ENCODE measurements at regions not wholly inside any gene's neighbourhood (a gene's known extent, or its start where the extent isn't known, plus 50 kb on each side); places are given as distances from the start of the nearest gene placed in this dataset.

GRCh38 chr1:240004086-240004749 is 87.5 kb upstream of the FMN2 start:
- DNase-seq: peak; percentile 67
- CTCF ChIA-PET: interaction anchor here (0.5 to 1.3 kb wide), 5 partner anchors 10 to 453 kb away, joined by 3 to 8 read pairs (median 5); no protein-coding TSS in a partner anchor

GRCh38 chr1:240005997-240006650 is 85.6 kb upstream of the FMN2 start:
- Histone ChIP-seq H3K9me3 (ENCODE audit: low read length) (no peaks in the 10 kb centered on the region), H3K27ac (ENCODE audit: low read length) (no peak overlapping the region), H3K4me2 (ENCODE audit: low read length) (no peak overlapping the region), H3K79me2 (ENCODE audit: low read length) (no peaks in the 10 kb centered on the region), H3K9ac (ENCODE audit: low read length) (no peak overlapping the region), H3K36me3 (ENCODE audit: low read depth, low read length) (no peaks in the 10 kb centered on the region), H3K27me3 (ENCODE audit: low read length) (no peaks in the 10 kb centered on the region), H3F3A (ENCODE audit: low read length, unreplicated experiment) (peaks cover 2% of the 10 kb centered on the region), H3K4me3 (ENCODE audit: low read length) (no peak overlapping the region), H3K9me2 (replicated peaks; ENCODE audit: low read length) (no peaks in the 10 kb centered on the region), H4K20me1 (ENCODE audit: low read length) (no peaks in the 10 kb centered on the region), H2AFZ (ENCODE audit: low read length) (no peak overlapping the region), H3K4me1 (ENCODE audit: insufficient read depth, low read length) (peaks cover 9% of the 10 kb centered on the region)
- intact Hi-C loops (cut with micrococcal nuclease): no loop called here
- CTCF ChIA-PET: interaction anchor here (0.6 to 1.3 kb wide), 13 partner anchors 8 to 747 kb away, joined by 3 to 24 read pairs (median 4); no protein-coding TSS in a partner anchor
- ATAC-seq (no peak), DNase-seq (no peak)
- BruUV-seq (replicated peaks): no TSS peak
- TF ChIP-seq EZH2phosphoT487 (IDR thresholded peaks at IDR 0.05; ENCODE audit: borderline replicate concordance, low read length): no peak
- no peak for TF ChIP-seq EZH2 (IDR thresholded peaks at IDR 0.05; ENCODE audit: low read length, unreplicated experiment)
- no peak for TF ChIP-seq CTCF (conservative IDR thresholded peaks at IDR 0.05; ENCODE audit: low read depth, low read length)
- POLR2A ChIA-PET (ENCODE audit: unreplicated experiment): no interaction called here

More at GRCh38 chr1:240004086-240004749, 87.5 kb upstream of the FMN2 start:
- ATAC-seq: no peak
- no TSS peak for BruUV-seq (replicated peaks)
- Histone ChIP-seq H3K36me3 (ENCODE audit: low read depth, low read length) (no peaks in the 10 kb centered on the region), H3F3A (ENCODE audit: low read length, unreplicated experiment) (peaks cover 6% of the 10 kb centered on the region), H2AFZ (ENCODE audit: low read length) (0 out of 2 replicates have a peak overlapping the region, but pooled peaks have one; percentile 36), H3K4me1 (ENCODE audit: insufficient read depth, low read length) (peaks cover 28% of the 10 kb centered on the region), H3K9me3 (ENCODE audit: low read length) (no peaks in the 10 kb centered on the region), H3K4me3 (ENCODE audit: low read length) (no peak overlapping the region), H3K79me2 (ENCODE audit: low read length) (no peaks in the 10 kb centered on the region), H3K27ac (ENCODE audit: low read length) (no peak overlapping the region), H3K9ac (ENCODE audit: low read length) (no peak overlapping the region), H3K9me2 (replicated peaks; ENCODE audit: low read length) (no peaks in the 10 kb centered on the region), H4K20me1 (ENCODE audit: low read length) (no peaks in the 10 kb centered on the region), H3K4me2 (ENCODE audit: low read length) (peak overlapping the region; percentile 32), H3K27me3 (ENCODE audit: low read length) (no peaks in the 10 kb centered on the region)
- intact Hi-C loops (cut with micrococcal nuclease): loop anchor here (1.0 kb wide), 1 partner anchor 53 kb away; no protein-coding TSS in a partner anchor
- POLR2A ChIA-PET (ENCODE audit: unreplicated experiment): no interaction called here
- no peak for TF ChIP-seq EZH2 (IDR thresholded peaks at IDR 0.05; ENCODE audit: low read length, unreplicated experiment)
- TF ChIP-seq CTCF (conservative IDR thresholded peaks at IDR 0.05; ENCODE audit: low read depth, low read length): peak; percentile 90

GRCh38 chr1:240008298-240008697 is 83.4 kb upstream of the FMN2 start:
- BruUV-seq (replicated peaks): no TSS peak
- no peak overlapping the region for H3K27ac ChIP-seq (ENCODE audit: low read length)
- POLR2A ChIA-PET (ENCODE audit: unreplicated experiment): no interaction called here

More at GRCh38 chr1:240008298-240008697, 83.4 kb upstream of the FMN2 start:
- Histone ChIP-seq H3K9me3 (ENCODE audit: low read length) (no peaks in the 10 kb centered on the region), H3K9ac (ENCODE audit: low read length) (no peak overlapping the region), H3K27me3 (ENCODE audit: low read length) (no peaks in the 10 kb centered on the region), H4K20me1 (ENCODE audit: low read length) (no peaks in the 10 kb centered on the region), H3K4me2 (ENCODE audit: low read length) (no peak overlapping the region), H3K4me1 (ENCODE audit: insufficient read depth, low read length) (no peaks in the 10 kb centered on the region), H2AFZ (ENCODE audit: low read length) (no peak overlapping the region), H3F3A (ENCODE audit: low read length, unreplicated experiment) (no peaks in the 10 kb centered on the region), H3K79me2 (ENCODE audit: low read length) (no peaks in the 10 kb centered on the region), H3K4me3 (ENCODE audit: low read length) (no peak overlapping the region), H3K9me2 (replicated peaks; ENCODE audit: low read length) (no peaks in the 10 kb centered on the region), H3K36me3 (ENCODE audit: low read depth, low read length) (no peaks in the 10 kb centered on the region)
- TF ChIP-seq EZH2 (IDR thresholded peaks at IDR 0.05; ENCODE audit: low read length, unreplicated experiment): no peak
- no peak for TF ChIP-seq CTCF (conservative IDR thresholded peaks at IDR 0.05; ENCODE audit: low read depth, low read length)
- no peak for TF ChIP-seq EZH2phosphoT487 (IDR thresholded peaks at IDR 0.05; ENCODE audit: borderline replicate concordance, low read length)
- no peak for ATAC-seq
- no peak for DNase-seq
- intact Hi-C loops (cut with micrococcal nuclease): no loop called here
- CTCF ChIA-PET: interaction anchor here (1.0 kb wide), 1 partner anchor 57 kb away, joined by 4 read pairs; no protein-coding TSS in a partner anchor

Data from PC-3 (cell line).